ENCODE measurements at regions not wholly inside any gene's neighbourhood (a gene's known extent, or its start where the extent isn't known, plus 50 kb on each side); places are given as distances from the start of the nearest gene placed in this dataset.
"Not testable (repeated sequence)": the region's sequence is repeated elsewhere in the genome, so short reads cannot be mapped to it uniquely, and the experiment has no call there.

GRCh38 chr6:27777614-27778355 lies 134.4 kb downstream of the OR2B2 start:
- TF ChIP-seq CTCF (IDR thresholded peaks at IDR 0.05; ENCODE audit: low read depth, low read length), result no peak
- peak overlapping the region; percentile 13 for H3K4me3 ChIP-seq (ENCODE audit: low read depth, low read length)
- DNase-seq (ENCODE audit: low read depth, low spot score), result peak; percentile 17
- in situ Hi-C loops (cut with HindIII; ENCODE audit: low sequenced_read_pairs), result no loop called here

- TF ChIP-seq CTCF (IDR thresholded peaks at IDR 0.05; ENCODE audit: low read depth, low read length), result no peak
- in situ Hi-C loops (cut with HindIII; ENCODE audit: low sequenced_read_pairs), result no loop called here
- no peak for DNase-seq (ENCODE audit: low read depth, low spot score)
- H3K4me3 ChIP-seq (ENCODE audit: low read depth, low read length), result peak overlapping the region; percentile 13
These were observed 135.1 kb downstream of the OR2B2 start for GRCh38 chr6:27777126-27777525.

- H3K4me3 ChIP-seq (ENCODE audit: low read depth, low read length), result no peak overlapping the region
- no peak for TF ChIP-seq CTCF (IDR thresholded peaks at IDR 0.05; ENCODE audit: low read depth, low read length)
- in situ Hi-C loops (cut with HindIII; ENCODE audit: low sequenced_read_pairs), result no loop called here
- DNase-seq (ENCODE audit: low read depth, low spot score), result no peak
These were observed 135.7 kb downstream of the OR2B2 start for GRCh38 chr6:27776504-27776903.

GRCh38 chr6:27775796-27776184 lies 136.4 kb downstream of the OR2B2 start:
- in situ Hi-C loops (cut with HindIII; ENCODE audit: low sequenced_read_pairs), result no loop called here
- DNase-seq (ENCODE audit: low read depth, low spot score), result no peak
- no peak overlapping the region for H3K4me3 ChIP-seq (ENCODE audit: low read depth, low read length)
- no peak for TF ChIP-seq CTCF (IDR thresholded peaks at IDR 0.05; ENCODE audit: low read depth, low read length)

- in situ Hi-C loops (cut with HindIII; ENCODE audit: low sequenced_read_pairs); H3K4me3 ChIP-seq (ENCODE audit: low read depth, low read length); DNase-seq (ENCODE audit: low read depth, low spot score): not testable (repeated sequence)
These were observed 136.9 kb downstream of the OR2B2 start for GRCh38 chr6:27775138-27775795.

- H3K4me3 ChIP-seq (ENCODE audit: low read depth, low read length); DNase-seq (ENCODE audit: low read depth, low spot score); in situ Hi-C loops (cut with HindIII; ENCODE audit: low sequenced_read_pairs): not testable (repeated sequence)
These were observed 138.0 kb downstream of the OR2B2 start for GRCh38 chr6:27774264-27774600.

- DNase-seq (ENCODE audit: low read depth, low spot score); H3K4me3 ChIP-seq (ENCODE audit: low read depth, low read length); in situ Hi-C loops (cut with HindIII; ENCODE audit: low sequenced_read_pairs): not testable (repeated sequence)
These were observed 138.5 kb downstream of the OR2B2 start for GRCh38 chr6:27773542-27774263.
